ENCODE measurements at regions not wholly inside any gene's neighbourhood (a gene's known extent, or its start where the extent isn't known, plus 50 kb on each side); places are given as distances from the start of the nearest gene placed in this dataset.

GRCh38 chr16:55088098-55088497 lies 157.4 kb downstream of the IRX5 start:
- no peak for TF ChIP-seq POLR2A (IDR thresholded peaks at IDR 0.05)
- no peak for TF ChIP-seq CTCF (IDR thresholded peaks at IDR 0.05)
